ENCODE measurements at regions not wholly inside any gene's neighbourhood (a gene's known extent, or its start where the extent isn't known, plus 50 kb on each side); places are given as distances from the start of the nearest gene placed in this dataset.

DNA sequence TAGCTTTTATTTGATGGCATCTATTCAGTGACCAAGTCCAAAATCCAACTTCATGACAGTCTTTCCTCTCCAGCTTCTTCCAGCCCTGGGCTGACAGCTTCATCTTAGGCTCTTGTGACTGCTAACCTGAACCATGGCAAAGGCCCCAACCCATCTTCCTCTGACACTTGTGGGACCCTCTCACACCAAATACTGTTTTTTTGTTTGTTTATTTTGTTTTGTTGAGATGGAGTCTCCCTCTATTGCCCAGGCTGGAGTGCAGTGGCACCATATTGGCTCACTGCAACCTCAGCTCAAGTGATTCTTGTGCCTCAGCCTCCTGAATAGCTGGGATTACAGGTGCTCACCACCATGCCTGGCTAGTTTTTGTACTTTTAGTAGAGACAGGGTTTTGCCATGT lies 265.2 kb downstream of the GATA3 start:
- TF ChIP-seq, protein P1, sequence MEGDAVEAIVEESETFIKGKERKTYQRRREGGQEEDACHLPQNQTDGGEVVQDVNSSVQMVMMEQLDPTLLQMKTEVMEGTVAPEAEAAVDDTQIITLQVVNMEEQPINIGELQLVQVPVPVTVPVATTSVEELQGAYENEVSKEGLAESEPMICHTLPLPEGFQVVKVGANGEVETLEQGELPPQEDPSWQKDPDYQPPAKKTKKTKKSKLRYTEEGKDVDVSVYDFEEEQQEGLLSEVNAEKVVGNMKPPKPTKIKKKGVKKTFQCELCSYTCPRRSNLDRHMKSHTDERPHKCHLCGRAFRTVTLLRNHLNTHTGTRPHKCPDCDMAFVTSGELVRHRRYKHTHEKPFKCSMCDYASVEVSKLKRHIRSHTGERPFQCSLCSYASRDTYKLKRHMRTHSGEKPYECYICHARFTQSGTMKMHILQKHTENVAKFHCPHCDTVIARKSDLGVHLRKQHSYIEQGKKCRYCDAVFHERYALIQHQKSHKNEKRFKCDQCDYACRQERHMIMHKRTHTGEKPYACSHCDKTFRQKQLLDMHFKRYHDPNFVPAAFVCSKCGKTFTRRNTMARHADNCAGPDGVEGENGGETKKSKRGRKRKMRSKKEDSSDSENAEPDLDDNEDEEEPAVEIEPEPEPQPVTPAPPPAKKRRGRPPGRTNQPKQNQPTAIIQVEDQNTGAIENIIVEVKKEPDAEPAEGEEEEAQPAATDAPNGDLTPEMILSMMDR (IDR thresholded peaks at IDR 0.05; ENCODE audit: low read depth, low read length, missing input control), result no peak
- TF ChIP-seq SP1 (IDR thresholded peaks at IDR 0.05) (no peak), GABPA (IDR thresholded peaks at IDR 0.05 in 1 of 2, conservative IDR thresholded peaks at IDR 0.05 in 1 of 2) (no peak), FOXA2 (IDR thresholded peaks at IDR 0.05) (no peak), HNF4G (IDR thresholded peaks at IDR 0.05) (no peak), YY1 (IDR thresholded peaks at IDR 0.05) (no peak), RXRA (IDR thresholded peaks at IDR 0.05) (no peak), RAD21 (IDR thresholded peaks at IDR 0.05) (no peak), JUND (IDR thresholded peaks at IDR 0.05) (no peak)
- TF ChIP-seq, protein P2, sequence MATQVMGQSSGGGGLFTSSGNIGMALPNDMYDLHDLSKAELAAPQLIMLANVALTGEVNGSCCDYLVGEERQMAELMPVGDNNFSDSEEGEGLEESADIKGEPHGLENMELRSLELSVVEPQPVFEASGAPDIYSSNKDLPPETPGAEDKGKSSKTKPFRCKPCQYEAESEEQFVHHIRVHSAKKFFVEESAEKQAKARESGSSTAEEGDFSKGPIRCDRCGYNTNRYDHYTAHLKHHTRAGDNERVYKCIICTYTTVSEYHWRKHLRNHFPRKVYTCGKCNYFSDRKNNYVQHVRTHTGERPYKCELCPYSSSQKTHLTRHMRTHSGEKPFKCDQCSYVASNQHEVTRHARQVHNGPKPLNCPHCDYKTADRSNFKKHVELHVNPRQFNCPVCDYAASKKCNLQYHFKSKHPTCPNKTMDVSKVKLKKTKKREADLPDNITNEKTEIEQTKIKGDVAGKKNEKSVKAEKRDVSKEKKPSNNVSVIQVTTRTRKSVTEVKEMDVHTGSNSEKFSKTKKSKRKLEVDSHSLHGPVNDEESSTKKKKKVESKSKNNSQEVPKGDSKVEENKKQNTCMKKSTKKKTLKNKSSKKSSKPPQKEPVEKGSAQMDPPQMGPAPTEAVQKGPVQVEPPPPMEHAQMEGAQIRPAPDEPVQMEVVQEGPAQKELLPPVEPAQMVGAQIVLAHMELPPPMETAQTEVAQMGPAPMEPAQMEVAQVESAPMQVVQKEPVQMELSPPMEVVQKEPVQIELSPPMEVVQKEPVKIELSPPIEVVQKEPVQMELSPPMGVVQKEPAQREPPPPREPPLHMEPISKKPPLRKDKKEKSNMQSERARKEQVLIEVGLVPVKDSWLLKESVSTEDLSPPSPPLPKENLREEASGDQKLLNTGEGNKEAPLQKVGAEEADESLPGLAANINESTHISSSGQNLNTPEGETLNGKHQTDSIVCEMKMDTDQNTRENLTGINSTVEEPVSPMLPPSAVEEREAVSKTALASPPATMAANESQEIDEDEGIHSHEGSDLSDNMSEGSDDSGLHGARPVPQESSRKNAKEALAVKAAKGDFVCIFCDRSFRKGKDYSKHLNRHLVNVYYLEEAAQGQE (IDR thresholded peaks at IDR 0.05), result no peak
- TF ChIP-seq, protein P3, sequence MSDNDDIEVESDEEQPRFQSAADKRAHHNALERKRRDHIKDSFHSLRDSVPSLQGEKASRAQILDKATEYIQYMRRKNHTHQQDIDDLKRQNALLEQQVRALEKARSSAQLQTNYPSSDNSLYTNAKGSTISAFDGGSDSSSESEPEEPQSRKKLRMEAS (IDR thresholded peaks at IDR 0.05), result no peak
